Erythroblast (primary cell): ENCODE measurements at regions not wholly inside any gene's neighbourhood (a gene's known extent, or its start where the extent isn't known, plus 50 kb on each side); places are given as distances from the start of the nearest gene placed in this dataset.

ENCODE experiments used
- DNase-seq, 2 experiments: peaks; one replicate each; lab custom pipeline; 2025; lab: John Stamatoyannopoulos, UW
- GATA1 ChIP-seq: IDR thresholded peaks from 2 replicates; pipeline ENCODE4 v1.6.1; 2011; ENCODE audit warnings: low read depth, mild to moderate bottlenecking, control low read depth, low read length, moderate library complexity
- POLR2A ChIP-seq: IDR thresholded peaks from 2 replicates; pipeline ENCODE4 v1.6.1; 2011; ENCODE audit warnings: mild to moderate bottlenecking, low read length

DNA sequence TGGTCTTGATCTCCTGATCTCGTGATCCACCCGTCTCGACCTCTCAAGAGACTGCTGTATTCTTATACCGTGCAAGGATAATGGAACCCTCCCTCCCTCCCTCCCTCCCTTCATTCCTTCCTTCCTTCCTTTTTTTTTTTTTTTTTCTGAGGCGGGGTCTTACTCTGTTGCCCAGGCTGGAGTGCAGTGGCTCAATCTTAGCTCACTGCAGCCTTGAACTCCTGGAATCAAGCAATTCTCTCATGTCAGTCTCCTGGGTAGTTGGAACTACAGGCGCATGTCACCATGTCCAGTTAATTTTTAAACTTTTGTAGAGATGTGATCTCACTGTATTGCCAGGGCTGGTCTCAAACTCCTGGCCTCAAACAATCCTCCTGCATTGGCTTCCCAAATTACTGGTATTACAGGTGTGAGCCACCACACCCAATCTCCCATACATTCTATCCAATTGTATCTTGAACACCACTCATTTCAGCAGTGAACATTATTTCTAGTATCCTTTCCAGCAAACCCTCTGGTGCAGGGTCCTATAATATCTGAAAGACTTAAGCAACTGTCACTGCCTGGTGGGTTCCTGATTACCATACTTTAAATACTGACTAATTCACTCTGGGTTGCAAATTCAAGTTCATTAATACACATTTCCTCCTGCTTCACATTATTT is 210.0 kb upstream of the ZNF217 start:
- DNase-seq, result no peak
- TF ChIP-seq POLR2A (no peak), GATA1 (no peak)

DNA sequence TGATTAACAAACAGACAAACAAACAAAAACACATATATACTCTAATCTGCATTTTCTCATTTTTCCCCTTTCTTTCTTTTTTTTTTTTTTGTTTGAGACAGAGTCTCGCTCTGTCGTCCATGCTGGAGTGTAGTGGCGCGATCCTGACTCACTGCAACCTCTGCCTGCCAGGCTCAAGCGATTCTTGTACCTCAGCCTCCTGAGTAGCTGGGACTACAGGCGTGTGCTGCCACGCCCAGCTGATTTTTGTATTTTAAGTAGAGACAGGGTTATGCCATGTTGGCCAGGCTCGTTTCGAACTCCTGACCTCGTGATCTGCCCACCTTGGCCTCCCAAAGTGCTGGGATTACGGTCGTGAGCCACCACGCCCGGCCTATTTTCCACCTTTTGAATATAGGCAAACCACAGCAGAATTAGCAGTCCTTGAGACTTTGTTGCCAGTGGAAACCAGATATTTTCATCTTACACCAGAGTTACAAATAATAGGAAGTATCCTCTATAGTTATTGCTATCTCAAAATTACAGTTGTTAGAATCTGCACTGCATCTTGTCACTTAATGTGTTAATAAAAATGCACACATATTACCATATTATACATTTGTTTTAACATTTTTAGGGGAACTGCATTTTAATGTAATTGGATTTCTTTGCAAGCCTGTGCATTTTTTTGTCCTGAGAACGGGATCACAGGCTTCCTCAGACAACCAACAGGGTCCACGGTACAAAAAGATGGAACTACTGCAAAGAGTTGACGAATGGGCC is 208.2 kb upstream of the ZNF217 start:
- TF ChIP-seq POLR2A (no peak), GATA1 (no peak)
- no peak for DNase-seq

DNA sequence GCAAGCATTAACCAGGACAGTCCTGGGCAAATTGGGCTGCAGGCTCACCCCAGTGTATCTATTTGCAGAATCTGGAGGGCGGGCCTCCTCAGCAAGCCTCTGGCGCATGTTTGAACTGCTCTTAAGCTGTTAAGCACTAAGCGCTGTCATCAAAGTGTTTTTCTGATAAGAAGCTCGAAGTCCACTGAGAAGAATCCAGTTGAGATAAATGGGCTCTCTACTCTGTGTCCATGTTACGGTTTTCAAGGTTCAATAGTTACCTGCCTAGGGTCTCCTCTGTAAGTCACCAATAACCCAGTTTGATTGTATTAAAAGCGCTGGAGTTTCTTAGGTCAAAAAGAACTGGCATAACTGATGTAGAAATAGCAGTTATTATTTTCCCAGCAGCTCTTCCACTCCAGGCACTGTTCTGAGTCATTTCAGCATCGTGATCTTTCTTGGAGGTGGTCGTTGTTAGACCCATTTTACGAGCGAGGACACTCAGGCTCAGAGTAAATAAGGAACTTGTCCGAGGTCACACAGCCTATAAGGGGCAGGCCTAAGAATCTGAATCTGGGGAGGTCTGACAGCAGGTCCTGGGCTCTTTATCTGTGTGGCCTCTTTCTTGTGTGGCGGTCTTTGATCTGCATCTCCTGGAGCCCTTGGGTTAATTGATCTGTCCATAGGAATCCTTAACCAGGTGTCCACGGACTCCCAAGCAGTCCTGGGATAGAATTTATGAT is 207.4 kb upstream of the ZNF217 start:
- TF ChIP-seq POLR2A, result no peak
- no peak for TF ChIP-seq GATA1
- peak; percentile 81 to 89 for DNase-seq

DNA sequence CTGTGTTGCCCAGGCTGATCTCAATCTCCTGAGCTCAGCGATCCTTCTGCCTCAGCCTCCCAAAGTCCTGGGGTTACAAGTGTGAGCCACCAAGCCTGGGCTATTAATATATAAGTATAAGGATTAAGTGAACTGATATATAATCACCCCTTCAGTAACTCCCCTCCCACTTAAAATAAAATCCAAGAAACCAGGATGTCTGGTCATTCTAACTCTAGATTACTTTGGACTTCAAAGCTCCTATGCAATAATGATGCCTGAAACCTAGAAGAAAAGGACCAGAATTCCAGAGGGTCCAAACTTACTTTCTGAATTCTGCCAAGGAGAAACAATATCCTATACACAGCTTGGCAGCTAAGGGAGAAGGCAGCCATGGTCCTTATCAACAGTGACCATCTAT is 206.8 kb upstream of the ZNF217 start:
- no peak for DNase-seq
- TF ChIP-seq GATA1, result no peak
- TF ChIP-seq POLR2A, result no peak

DNA sequence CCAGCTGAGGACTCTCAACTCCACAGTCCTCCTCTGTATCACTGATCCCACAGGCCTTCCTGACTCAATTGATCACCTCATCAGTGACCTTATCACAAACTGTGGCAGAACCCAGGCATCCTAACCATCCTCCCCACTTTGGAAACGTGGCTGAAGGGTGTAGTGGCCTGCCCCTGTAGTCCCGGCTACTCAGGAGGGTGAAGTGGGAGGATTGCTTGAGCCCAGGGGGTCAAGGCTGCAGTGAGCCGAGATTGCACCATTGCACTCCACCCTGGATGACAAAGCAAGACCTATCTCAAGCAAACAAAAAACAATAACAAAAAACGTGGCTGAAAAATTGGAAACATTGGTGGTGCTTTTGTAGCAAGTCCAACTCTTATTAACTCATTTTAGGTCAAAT is 203.4 kb upstream of the ZNF217 start:
- no peak for TF ChIP-seq POLR2A
- TF ChIP-seq GATA1, result no peak
- DNase-seq, result peak in 1 of 2 experiments; percentile 11

DNA sequence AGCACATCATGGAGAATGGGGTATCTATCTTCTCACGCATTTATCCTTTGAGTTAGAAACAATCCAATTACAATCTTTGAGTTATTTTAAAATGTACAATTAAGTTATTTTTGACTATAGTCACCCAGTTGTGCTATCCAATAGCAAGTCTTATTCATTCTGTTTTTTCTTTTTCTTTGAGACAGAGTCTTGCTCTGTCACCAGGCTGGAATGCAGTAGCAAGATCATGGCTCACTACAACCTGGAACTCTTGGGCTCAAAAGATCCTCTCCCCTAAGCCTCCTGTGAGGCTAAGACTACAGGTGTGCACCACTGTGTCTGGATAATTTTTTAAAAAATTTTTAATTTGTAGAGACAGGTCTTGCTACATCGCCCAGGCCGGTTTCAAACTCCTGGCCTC is 201.5 kb upstream of the ZNF217 start:
- no peak for TF ChIP-seq POLR2A
- no peak for TF ChIP-seq GATA1
- DNase-seq, result no peak

DNA sequence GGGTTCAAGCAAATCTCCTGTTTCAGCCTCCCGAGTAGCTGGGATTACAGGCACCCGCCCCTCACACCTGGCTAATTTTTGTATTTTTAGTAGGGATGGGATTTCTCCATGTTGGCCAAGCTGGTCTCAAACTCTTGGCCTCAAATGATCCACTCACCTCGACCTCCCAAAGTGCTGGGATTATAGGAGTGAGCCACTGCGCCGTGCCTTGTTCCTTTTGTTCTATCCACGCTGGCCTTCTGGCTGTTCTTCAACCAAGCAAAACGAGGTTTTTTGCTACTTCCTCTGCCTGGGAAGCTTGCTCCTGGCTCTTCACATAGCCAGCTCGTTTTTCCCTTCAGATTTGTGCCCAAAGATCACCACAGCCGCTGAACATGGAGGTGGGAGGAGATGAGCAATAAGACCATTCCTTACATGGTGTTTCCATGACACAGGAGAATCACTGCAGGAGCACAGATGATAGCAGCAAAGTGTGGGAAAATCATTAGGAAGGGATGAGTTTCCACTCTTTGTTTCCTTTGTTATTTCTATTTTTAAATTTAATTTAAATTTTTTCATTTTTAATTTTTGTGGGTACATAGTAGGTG is 201.0 kb upstream of the ZNF217 start:
- DNase-seq, result no peak

DNA sequence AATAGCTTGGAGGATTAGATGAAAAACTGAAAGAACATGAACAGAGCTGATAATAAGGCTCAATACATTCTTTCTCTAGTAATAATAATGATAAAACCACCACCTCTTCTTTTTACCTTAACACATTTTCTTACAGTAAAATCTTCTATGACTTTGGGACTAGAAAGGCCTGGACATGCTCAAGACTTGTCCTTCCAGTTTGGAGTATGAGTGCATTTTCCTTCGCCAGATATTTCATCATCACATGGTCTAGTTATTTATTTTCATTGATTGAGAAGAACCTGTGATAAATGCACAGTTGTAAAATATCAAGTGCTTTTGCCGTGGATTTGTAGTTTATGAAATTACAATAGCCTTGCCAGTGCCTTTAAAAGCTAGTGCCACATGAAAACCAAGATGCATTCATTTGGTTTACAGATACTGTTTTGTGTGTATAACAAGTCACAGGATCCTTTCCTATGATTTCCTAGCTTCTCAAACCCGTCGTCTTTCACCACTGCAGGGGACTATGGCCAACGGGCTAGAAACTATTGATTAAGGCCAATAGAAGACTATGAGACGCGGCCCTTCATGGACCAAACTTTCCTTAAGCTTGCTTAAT is 200.2 kb upstream of the ZNF217 start:
- DNase-seq, result no peak

More for the DNA sequence above, 201.0 kb upstream of the ZNF217 start:
- no peak for TF ChIP-seq POLR2A
- TF ChIP-seq GATA1, result no peak

DNA sequence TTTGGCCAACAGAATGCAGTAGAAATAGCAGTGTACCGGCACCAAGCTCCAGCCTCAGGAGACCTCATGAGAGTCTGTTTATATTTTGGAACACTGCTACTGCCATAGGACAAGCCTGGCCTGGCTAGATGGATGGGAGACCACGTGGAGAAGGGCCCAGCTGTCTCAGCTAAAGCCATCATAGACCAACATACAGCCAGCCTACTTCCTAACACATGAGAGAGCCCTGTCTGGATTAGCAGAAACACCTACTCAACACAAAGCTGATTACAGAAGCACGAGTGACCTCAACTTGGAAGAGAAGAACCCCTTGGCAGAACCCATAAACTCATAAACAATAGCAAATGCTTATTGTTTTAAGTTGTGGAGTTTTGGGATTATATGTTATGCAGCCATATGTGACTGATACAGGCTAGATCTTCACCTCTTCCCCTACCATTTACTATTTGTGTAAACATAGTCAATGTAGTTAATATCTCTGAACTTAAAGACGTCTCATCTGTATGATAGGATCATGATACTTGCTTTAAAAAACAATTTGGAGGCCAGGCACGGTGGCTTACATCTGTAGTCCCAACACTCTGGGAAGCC is 199.4 kb upstream of the ZNF217 start:
- DNase-seq, result no peak
- no peak for TF ChIP-seq POLR2A
- TF ChIP-seq GATA1, result no peak

More for the DNA sequence above, 200.2 kb upstream of the ZNF217 start:
- TF ChIP-seq POLR2A, result no peak
- TF ChIP-seq GATA1, result no peak

DNA sequence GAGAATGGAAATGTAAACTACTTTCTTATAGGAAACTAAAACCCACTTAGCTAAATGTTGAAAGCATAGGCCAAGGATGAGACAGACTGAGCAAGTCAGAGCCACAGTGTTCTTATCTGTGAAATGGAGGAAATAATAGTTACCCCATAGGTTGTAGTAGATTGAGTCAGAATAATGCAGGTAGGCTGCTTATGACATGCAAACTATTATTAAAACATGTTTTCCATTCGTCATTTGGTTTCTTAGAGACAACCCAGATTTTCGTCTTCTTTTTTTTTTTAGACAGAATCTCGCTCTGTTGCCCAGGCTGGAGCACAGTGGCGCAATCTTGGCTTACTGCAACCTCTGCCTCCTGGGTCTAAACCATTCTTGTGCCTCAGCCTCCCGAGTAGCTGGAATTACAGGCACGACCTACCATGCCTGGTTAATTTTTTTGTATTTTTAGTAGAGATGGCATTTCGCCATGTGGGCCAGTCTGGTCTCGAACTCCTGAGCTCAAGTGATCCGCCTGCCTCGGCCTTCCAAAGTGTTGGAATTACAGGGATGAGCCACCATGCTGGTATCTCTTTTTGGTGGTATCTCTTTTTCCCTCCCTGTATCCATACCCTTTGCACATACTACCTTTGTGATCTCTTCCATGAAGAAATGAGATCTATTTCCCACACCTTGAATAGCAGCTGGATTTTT is 196.5 kb upstream of the ZNF217 start:
- TF ChIP-seq GATA1 (no peak), POLR2A (no peak)
- peak in 1 of 2 experiments; percentile 56 for DNase-seq

DNA sequence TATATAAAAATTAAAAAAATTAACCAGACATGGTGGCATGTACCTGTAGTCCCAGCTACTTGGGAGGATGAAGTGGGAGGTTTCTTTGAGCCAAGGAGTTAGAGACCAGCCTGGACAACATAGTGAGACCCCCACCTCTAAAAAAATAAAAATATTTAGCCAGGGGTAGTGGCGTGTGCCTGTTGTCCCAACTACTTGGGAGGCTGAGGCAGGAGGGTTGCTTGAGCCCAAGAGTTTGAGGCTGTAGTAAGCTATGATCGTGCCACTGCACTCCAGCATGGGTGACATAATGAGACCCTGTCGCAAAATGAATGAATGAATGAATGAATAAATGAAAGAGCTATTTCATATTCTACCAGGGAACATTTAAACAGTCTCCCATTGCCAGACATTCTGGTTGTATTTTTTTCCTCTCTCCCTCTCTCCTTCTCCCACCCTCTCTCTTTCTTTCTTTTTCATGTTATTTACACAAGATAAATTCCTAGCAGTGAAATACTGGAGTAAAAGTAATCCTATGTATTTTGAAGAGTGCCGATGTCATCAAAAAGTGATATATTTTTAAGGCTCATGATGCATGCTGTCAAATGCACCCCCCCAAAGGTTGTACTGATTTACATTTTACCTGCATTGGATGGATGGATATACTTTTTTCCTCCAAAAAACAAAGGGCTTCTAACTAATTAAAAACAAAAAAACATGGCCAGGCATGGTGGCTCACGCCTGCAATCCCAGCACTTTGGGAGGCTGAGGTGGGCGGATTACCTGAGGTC is 194.8 kb upstream of the ZNF217 start:
- no peak for DNase-seq
- no peak for TF ChIP-seq POLR2A
- no peak for TF ChIP-seq GATA1

DNA sequence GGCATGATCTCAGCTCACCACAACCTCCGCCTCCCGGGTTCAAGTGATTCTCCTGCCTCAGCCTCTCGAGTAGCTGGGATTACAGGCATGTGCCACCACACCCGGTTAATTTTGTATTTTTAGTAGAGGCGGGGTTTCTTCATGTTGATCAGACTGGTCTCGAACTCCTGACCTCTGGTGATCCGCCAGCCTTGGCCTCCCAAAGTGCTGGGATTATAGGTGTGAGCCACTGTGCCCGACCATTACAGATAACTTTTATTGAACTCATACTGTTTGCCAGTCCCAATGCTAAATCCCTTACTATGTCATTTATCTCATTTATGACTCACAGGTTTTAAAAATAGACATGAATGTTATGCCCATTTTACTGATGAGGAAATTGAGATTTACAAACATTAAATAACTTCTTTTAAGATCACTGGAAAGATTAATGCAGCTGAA is 193.9 kb upstream of the ZNF217 start:
- DNase-seq, result peak in 1 of 2 experiments; percentile 5
